Naive thymus-derived CD4-positive, alpha-beta T cell (primary cell): ENCODE measurements at regions not wholly inside any gene's neighbourhood (a gene's known extent, or its start where the extent isn't known, plus 50 kb on each side); places are given as distances from the start of the nearest gene placed in this dataset.

Experiments used
- ATAC-seq: fragments of 150-1000 bp; cut with Tn5 transposase; 2 replicates; pipeline ENCODE4 v1.10.0; 2021; ENCODE audit warnings: mild to moderate bottlenecking, moderate library complexity
- CTCF ChIA-PET: fragments of 350-600 bp; sonication (Branson Sonifier 250); formaldehyde crosslinking; loops from one replicate; lab custom pipeline; 2021; ENCODE audit warnings: antibody characterized with exemption; lab: Charles Lee
- POLR2A ChIA-PET: fragments of 350-600 bp; sonication (Branson Sonifier 250); formaldehyde crosslinking; loops from one replicate; lab custom pipeline; 2021; ENCODE audit warnings: antibody characterized with exemption, inconsistent platforms; lab: Charles Lee
- DNase-seq, 9 donors: peaks; one replicate each; pipeline versions ENCODE4 v3.0.0 to v3.0.0-alpha.2; 2020 to 2022; ENCODE audit warnings: mixed read lengths in 1 of 9
- H3K27ac ChIP-seq: one replicate; pipeline ENCODE4 v1.7.0; 2013; ENCODE audit warnings: mild to moderate bottlenecking, low read depth, low read length, moderate library complexity
- H3K27me3 ChIP-seq, 2 donors: one replicate each; pipeline ENCODE4 v1.7.0; 2013; ENCODE audit warnings: low read length in 2 of 2, mild to moderate bottlenecking in 2 of 2, moderate library complexity in 2 of 2; ENCODE audit not compliant: control insufficient read depth in 2 of 2, insufficient read depth in 2 of 2
- H3K36me3 ChIP-seq, 3 experiments: 1 replicate in 2 of 3; 2 replicates in 1 of 3; pipeline ENCODE4 v1.7.0; 2013; ENCODE audit warnings: low read length in 3 of 3, mild to moderate bottlenecking in 3 of 3, moderate library complexity in 1 of 3; ENCODE audit not compliant: insufficient read depth in 3 of 3, control insufficient read depth in 2 of 3
- H3K4me1 ChIP-seq, 2 donors: one replicate each; pipeline ENCODE4 v1.7.0; 2013; ENCODE audit warnings: low read length in 2 of 2, mild to moderate bottlenecking in 2 of 2, moderate library complexity in 1 of 2; ENCODE audit not compliant: control insufficient read depth in 2 of 2, insufficient read depth in 2 of 2
- H3K4me3 ChIP-seq: 2 replicates; pipeline ENCODE4 v1.7.0; 2013; ENCODE audit warnings: mild to moderate bottlenecking, low read length
- H3K9me3 ChIP-seq, 3 experiments: 1 replicate in 2 of 3; 2 replicates in 1 of 3; pipeline ENCODE4 v1.7.0; 2013; ENCODE audit warnings: low read length in 3 of 3; ENCODE audit not compliant: control insufficient read depth in 2 of 3
- H3K27ac Mint-ChIP-seq, 9 donors: one replicate each; pipeline ENCODE4 v1.8.0; 2020 to 2022; ENCODE audit warnings: mixed read lengths in 9 of 9, mild to moderate bottlenecking in 8 of 9, moderate library complexity in 5 of 9, inconsistent platforms in 2 of 9
- H3K27me3 Mint-ChIP-seq, 5 donors: one replicate each; pipeline ENCODE4 v1.8.0; 2021 to 2022; ENCODE audit warnings: mixed read lengths in 5 of 5, mild to moderate bottlenecking in 1 of 5
- H3K36me3 Mint-ChIP-seq, 5 donors: one replicate each; pipeline ENCODE4 v1.8.0; 2020 to 2022; ENCODE audit warnings: mixed read lengths in 5 of 5, mild to moderate bottlenecking in 3 of 5, inconsistent platforms in 1 of 5
- H3K4me1 Mint-ChIP-seq, 7 donors: one replicate each; pipeline ENCODE4 v1.8.0; 2020 to 2022; ENCODE audit warnings: mixed read lengths in 7 of 7, mild to moderate bottlenecking in 3 of 7, inconsistent platforms in 1 of 7
- H3K4me3 Mint-ChIP-seq, 10 donors: one replicate each; pipeline ENCODE4 v1.8.0; 2020 to 2022; ENCODE audit warnings: mild to moderate bottlenecking in 10 of 10, mixed read lengths in 10 of 10, moderate library complexity in 6 of 10, inconsistent platforms in 2 of 10
- H3K9me3 Mint-ChIP-seq, 11 donors: one replicate each; pipeline ENCODE4 v1.8.0; 2020 to 2022; ENCODE audit warnings: mixed read lengths in 11 of 11, mild to moderate bottlenecking in 4 of 11, inconsistent platforms in 1 of 11, moderate library complexity in 1 of 11
- intact Hi-C, 2 donors: fragments of 100-400 bp; cut with micrococcal nuclease; formaldehyde crosslinking; loops; one replicate each; pipeline ENCODE4 v1.15.1; 2023

DNA sequence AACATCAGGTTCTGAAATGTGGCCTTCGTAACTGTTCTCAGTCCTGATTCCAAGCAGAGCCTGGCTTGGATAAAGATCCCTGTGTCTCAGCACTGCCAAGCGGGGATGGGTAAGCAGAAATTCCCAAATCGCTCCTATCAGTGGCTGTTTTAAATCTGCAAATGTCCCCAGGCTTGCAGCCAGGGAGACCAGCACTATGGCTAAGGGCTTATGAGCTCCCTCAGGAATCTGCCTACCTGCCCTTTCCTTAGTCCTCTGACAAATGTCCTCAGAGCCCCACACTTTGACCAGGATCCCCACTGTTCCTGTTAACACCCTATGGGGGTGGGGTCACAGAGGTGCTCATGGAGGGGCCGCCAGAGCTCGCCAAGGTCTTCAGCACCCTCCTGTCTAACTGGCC, 1062.8 kb downstream of the UQCRFS1 start:
- ATAC-seq (no peak), DNase-seq (no peak)
- Histone ChIP-seq H3K27me3 (no peaks in the 10 kb centered on the region), H3K4me1 (no peaks in the 10 kb centered on the region), H3K4me3 (no peak overlapping the region), H3K36me3 (no peaks in the 10 kb centered on the region), H3K9me3 (peaks cover 0 to 4% (median 0%) of the 10 kb centered on the region in 3 experiments), H3K27ac (no peak overlapping the region)
- Mint-ChIP-seq H3K27me3 (peaks cover 0 to 5% (median 0%) of the 10 kb centered on the region in 5 donors), H3K36me3 (no peaks in the 10 kb centered on the region), H3K27ac (no peak overlapping the region), H3K9me3 (peaks cover 0 to 27% (median 7%) of the 10 kb centered on the region in 11 donors), H3K4me3 (no peak overlapping the region), H3K4me1 (peaks cover 0 to 1% (median 0%) of the 10 kb centered on the region in 7 donors)
- POLR2A ChIA-PET, result no interaction called here
- intact Hi-C loops, result no loop called here
- CTCF ChIA-PET, result no interaction called here

DNA sequence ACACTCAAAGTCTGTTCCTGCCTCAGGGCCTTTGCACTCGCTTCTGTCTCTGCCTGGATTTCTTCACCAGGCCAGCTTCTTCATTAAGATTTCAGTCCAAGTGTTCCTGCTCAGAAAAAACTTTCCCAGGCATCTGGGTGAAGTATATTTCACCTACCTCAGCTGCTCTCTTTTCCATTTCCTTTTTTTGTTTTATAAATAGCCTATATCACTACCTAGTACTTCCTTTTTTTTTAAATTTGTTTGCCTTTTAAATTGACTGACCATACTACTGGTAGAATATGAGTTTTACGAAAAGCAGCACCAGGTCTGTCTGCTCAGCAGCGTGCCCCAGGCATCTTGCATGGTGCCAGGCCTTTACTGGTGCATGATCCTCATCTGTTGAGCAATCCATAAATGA, 1064.4 kb downstream of the UQCRFS1 start:
- Mint-ChIP-seq H3K36me3 (no peaks in the 10 kb centered on the region), H3K9me3 (peaks cover 0 to 30% (median 7%) of the 10 kb centered on the region in 11 donors), H3K27ac (no peak overlapping the region), H3K27me3 (peaks cover 0 to 5% (median 0%) of the 10 kb centered on the region in 5 donors), H3K4me3 (no peak overlapping the region), H3K4me1 (peaks cover 0 to 1% (median 0%) of the 10 kb centered on the region in 7 donors)
- no peak overlapping the region for H3K27ac ChIP-seq
- ATAC-seq (no peak), DNase-seq (no peak)
- H3K36me3 ChIP-seq, result no peaks in the 10 kb centered on the region
- ChIA-PET CTCF (no interaction called here), POLR2A (no interaction called here)
- no peaks in the 10 kb centered on the region for H3K27me3 ChIP-seq
- peaks cover 0 to 4% (median 0%) of the 10 kb centered on the region in 3 experiments for H3K9me3 ChIP-seq
- H3K4me1 ChIP-seq, result no peaks in the 10 kb centered on the region
- H3K4me3 ChIP-seq, result no peak overlapping the region
- intact Hi-C loops, result no loop called here

DNA sequence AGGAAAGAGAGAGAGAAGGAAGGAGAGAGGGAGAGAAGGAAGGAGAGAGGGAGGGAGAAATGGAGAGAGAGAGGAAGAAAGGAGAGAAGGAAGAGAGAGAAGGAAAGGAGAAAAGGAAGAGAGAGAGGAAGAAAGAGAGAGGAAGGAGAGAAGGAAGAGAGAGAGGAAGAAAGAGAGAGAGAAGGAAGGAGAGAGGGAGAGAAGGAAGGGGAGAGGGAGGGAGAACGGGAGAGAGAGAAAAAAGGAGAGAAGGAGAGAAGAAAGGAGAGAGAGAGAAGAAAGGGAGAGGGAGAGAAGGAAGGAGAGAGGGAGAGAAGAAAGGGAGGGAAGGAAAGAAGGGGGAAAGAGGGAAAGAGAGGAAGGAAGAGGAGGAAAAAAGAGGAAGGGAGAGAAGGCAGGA, 1070.7 kb downstream of the UQCRFS1 start:
- H3K4me1 Mint-ChIP-seq, result peaks cover 0 to 5% (median 0%) of the 10 kb centered on the region in 7 donors
- no peaks in the 10 kb centered on the region for H3K36me3 ChIP-seq
- H3K4me1 ChIP-seq, result no peaks in the 10 kb centered on the region
- H3K27ac ChIP-seq, result no peak overlapping the region
- ATAC-seq (no peak), DNase-seq (no peak)
- POLR2A ChIA-PET, result no interaction called here
- H3K27ac Mint-ChIP-seq, result no peak overlapping the region
- no peak overlapping the region for H3K4me3 Mint-ChIP-seq
- H3K4me3 ChIP-seq, result no peak overlapping the region
- H3K9me3 ChIP-seq, result peaks cover 0 to 3% (median 0%) of the 10 kb centered on the region in 3 experiments
- CTCF ChIA-PET, result no interaction called here
- H3K9me3 Mint-ChIP-seq, result peaks cover 0 to 29% (median 10%) of the 10 kb centered on the region in 11 donors
- intact Hi-C loops, result no loop called here
- H3K36me3 Mint-ChIP-seq, result peaks cover 0 to 4% (median 0%) of the 10 kb centered on the region in 5 donors
- no peaks in the 10 kb centered on the region for H3K27me3 ChIP-seq
- H3K27me3 Mint-ChIP-seq, result peaks cover 0 to 6% (median 0%) of the 10 kb centered on the region in 5 donors

DNA sequence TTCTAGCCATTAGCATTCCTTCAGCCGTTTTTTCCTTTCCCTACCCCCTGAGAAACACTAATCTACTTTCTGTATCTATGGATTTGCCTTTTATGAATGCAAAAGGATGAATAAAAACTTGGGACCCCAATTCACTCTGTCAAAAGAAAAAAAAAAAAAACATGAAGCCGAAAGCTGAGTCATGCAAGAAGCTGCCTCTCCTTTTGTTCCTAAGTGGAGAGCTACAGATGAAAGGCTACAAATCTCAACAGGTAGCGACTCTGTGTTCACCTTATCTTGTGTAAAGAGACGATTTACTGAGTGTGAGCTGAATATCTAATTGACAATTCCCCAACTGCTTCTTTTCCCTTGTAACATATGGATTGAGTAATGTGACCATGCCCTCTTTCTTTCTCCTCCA, 1072.8 kb downstream of the UQCRFS1 start:
- no peak overlapping the region for H3K27ac Mint-ChIP-seq
- ChIA-PET CTCF (no interaction called here), POLR2A (no interaction called here)

DNA sequence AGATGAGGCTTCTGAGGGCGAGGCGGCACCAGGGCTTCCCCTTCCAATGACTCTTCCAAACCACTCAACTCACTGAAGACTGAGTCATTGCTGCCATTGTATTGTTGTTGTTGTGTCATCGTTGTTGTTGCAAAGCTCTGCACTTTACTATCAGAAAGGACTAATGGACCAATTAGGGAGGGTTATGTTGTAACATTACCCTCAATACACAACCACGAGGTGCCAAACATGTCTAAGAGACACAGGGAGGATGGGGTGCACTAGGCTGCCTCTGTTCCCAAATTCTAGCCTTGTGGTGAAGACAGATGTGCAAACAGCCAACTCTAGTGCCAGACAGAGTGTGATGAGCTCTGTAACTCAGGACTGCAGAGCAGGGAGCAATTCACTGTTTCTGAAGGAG, 1075.2 kb downstream of the UQCRFS1 start:
- Mint-ChIP-seq H3K9me3 (peaks cover 0 to 29% (median 12%) of the 10 kb centered on the region in 11 donors), H3K4me1 (peaks cover 0 to 4% (median 0%) of the 10 kb centered on the region in 7 donors), H3K27me3 (peaks cover 0 to 6% (median 0%) of the 10 kb centered on the region in 5 donors), H3K27ac (no peak overlapping the region), H3K4me3 (no peak overlapping the region), H3K36me3 (peaks cover 0 to 4% (median 0%) of the 10 kb centered on the region in 5 donors)
- Histone ChIP-seq H3K27ac (no peak overlapping the region), H3K4me1 (no peaks in the 10 kb centered on the region), H3K4me3 (no peak overlapping the region), H3K9me3 (peaks cover 0 to 3% (median 0%) of the 10 kb centered on the region in 3 experiments), H3K27me3 (no peaks in the 10 kb centered on the region), H3K36me3 (no peaks in the 10 kb centered on the region)
- intact Hi-C loops, result no loop called here
- no peak for ATAC-seq
- DNase-seq, result no peak
- ChIA-PET POLR2A (no interaction called here), CTCF (no interaction called here)

More for the DNA sequence above, 1072.8 kb downstream of the UQCRFS1 start:
- Histone ChIP-seq H3K36me3 (no peaks in the 10 kb centered on the region), H3K27me3 (no peaks in the 10 kb centered on the region), H3K9me3 (peaks cover 0 to 3% (median 0%) of the 10 kb centered on the region in 3 experiments), H3K27ac (no peak overlapping the region), H3K4me3 (no peak overlapping the region), H3K4me1 (no peaks in the 10 kb centered on the region)
- no peak for ATAC-seq
- Mint-ChIP-seq H3K4me3 (no peak overlapping the region), H3K36me3 (peaks cover 0 to 4% (median 0%) of the 10 kb centered on the region in 5 donors), H3K27me3 (peaks cover 0 to 6% (median 0%) of the 10 kb centered on the region in 5 donors), H3K9me3 (peaks cover 0 to 29% (median 10%) of the 10 kb centered on the region in 11 donors), H3K4me1 (peaks cover 0 to 4% (median 0%) of the 10 kb centered on the region in 7 donors)
- DNase-seq, result no peak
- intact Hi-C loops, result no loop called here

DNA sequence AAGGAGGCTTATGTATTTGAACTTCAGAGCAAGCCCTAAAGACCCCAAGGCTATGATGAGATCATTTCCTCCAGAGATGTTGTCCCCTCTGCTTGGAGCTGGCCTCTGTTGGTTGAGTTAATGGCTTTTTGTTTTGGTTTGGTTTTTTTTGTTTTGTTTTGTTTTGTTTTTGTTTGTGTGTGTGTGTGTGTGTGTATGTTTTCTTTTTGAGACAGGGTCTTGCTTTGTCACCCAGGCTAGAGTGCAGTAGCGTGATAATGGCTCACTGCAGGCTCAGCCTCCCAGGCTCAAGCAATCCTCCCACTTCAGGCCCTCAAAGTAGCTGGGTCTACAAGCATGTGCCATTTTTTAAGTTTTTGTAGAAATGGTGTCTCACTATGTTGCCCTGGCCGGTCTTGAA, 1076.2 kb downstream of the UQCRFS1 start:
- H3K36me3 ChIP-seq, result no peaks in the 10 kb centered on the region
- intact Hi-C loops, result no loop called here
- H3K27me3 Mint-ChIP-seq, result peaks cover 0 to 6% (median 0%) of the 10 kb centered on the region in 5 donors
- H3K9me3 ChIP-seq, result peaks cover 0 to 3% (median 0%) of the 10 kb centered on the region in 3 experiments
- ChIA-PET POLR2A (no interaction called here), CTCF (no interaction called here)
- H3K4me1 Mint-ChIP-seq, result peaks cover 0 to 1% (median 0%) of the 10 kb centered on the region in 7 donors
- H3K4me3 Mint-ChIP-seq, result no peak overlapping the region
- H3K4me1 ChIP-seq, result no peaks in the 10 kb centered on the region
- peaks cover 0 to 30% (median 12%) of the 10 kb centered on the region in 11 donors for H3K9me3 Mint-ChIP-seq
- H3K27me3 ChIP-seq, result no peaks in the 10 kb centered on the region
- H3K27ac ChIP-seq, result no peak overlapping the region
- no peak overlapping the region for H3K27ac Mint-ChIP-seq
- H3K36me3 Mint-ChIP-seq, result no peaks in the 10 kb centered on the region
- DNase-seq (no peak), ATAC-seq (no peak)
- H3K4me3 ChIP-seq, result no peak overlapping the region

DNA sequence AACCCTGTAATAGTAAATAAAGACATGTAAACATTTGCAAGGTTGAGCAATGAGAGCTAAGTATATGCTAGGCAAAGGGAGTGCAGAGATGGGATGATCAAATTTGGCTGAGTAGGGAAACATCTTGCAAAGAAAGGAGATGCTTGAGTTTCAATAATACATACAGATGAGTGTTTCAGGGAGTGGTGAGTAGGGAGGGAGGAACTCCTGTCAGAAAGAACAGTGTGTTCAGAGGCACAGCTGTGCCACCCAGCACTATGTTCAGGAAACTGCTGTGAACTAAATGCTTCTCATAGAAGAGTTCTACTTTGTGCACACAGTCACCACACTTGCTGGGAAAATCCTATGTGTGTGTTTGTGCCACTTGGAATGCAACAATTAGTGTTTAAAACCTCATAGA, 1077.1 kb downstream of the UQCRFS1 start:
- H3K4me3 Mint-ChIP-seq, result no peak overlapping the region
- H3K36me3 Mint-ChIP-seq, result no peaks in the 10 kb centered on the region
- Histone ChIP-seq H3K27ac (no peak overlapping the region), H3K9me3 (no peaks in the 10 kb centered on the region), H3K4me3 (no peak overlapping the region), H3K4me1 (no peaks in the 10 kb centered on the region), H3K36me3 (no peaks in the 10 kb centered on the region), H3K27me3 (no peaks in the 10 kb centered on the region)
- CTCF ChIA-PET, result no interaction called here
- intact Hi-C loops, result no loop called here
- peaks cover 0 to 27% (median 10%) of the 10 kb centered on the region in 11 donors for H3K9me3 Mint-ChIP-seq
- peaks cover 0 to 6% (median 0%) of the 10 kb centered on the region in 5 donors for H3K27me3 Mint-ChIP-seq
- POLR2A ChIA-PET, result no interaction called here
- H3K27ac Mint-ChIP-seq, result no peak overlapping the region
- peaks cover 0 to 1% (median 0%) of the 10 kb centered on the region in 7 donors for H3K4me1 Mint-ChIP-seq
- no peak for ATAC-seq
- DNase-seq, result no peak
